NCI-H82 treated with DMSO at 0.1 percent for 48 hours (cell line): ENCODE measurements at regions not wholly inside any gene's neighbourhood (a gene's known extent, or its start where the extent isn't known, plus 50 kb on each side); places are given as distances from the start of the nearest gene placed in this dataset.

ENCODE experiments used
- DNase-seq: peaks from one replicate; lab custom pipeline; 2025; ENCODE audit not compliant: unreplicated experiment; lab: John Stamatoyannopoulos, UW

DNA sequence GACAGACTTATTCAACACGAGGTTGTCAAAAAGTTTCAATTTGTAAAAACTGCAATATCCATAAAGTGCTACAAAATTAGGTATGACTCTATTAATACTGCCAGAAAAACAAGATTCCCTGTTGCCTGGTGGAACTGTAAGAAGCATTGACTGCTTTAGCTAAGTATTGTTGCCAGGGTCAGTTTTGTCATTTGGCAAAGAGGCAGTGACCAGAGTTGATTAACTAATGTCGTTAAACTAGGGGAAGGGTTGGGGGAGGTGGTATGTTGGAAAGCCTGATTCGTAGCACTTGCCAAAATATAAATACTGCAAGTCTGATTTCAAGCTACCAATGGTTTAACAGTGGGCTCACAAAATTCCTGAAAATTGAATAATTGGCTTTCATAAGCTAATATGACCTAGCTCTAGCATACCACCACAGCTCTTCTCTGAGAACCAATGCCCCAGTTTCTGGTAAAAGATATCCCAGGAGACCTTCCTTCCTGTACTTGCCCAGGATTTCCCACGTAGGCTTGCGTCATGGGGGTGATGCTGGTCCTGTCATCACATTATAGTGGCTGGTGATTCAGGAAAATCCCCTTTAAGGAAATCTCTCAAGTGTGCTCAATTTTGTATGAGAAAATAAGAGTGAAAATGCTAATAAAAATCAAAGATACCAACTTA is 266.4 kb upstream of the TBC1D5 start:
- no peak for DNase-seq

DNA sequence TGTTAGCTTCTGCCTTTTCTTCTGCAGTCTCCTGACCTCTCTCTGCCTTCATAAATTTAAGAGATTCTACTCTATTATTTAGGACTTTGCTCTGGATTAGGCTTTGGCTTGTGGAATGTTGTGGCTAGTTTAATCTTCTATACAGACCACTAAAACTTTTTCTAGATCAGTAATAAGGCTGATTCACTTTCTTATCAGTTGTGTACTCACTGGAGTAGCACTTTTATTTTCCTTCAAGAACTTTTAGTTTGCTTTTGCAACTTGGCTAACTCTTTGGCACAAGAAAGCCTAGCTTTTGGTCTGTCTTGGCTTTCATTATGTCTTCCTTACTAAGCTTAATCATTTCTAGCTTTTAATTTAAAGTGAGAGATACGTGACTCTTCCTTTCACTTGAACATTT is 265.5 kb upstream of the TBC1D5 start:
- no peak for DNase-seq

DNA sequence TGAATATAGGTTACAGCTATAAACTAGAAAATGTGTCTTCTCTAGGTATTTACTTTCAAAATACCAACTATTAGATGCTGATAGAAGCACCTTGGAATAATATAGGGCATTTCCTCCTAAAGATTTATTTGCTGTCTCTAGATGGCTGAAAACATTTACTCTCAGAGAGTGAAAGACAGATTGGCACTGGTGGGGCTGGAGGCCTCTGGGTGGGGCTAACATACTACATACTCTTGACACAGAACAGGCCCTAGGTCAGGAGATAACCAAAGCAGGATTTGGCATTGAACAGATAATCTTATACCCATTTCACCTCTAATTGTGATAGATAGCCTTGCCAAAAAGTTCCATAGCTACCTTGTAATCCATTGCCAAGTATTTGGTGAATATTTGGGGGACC is 253.3 kb upstream of the TBC1D5 start:
- no peak for DNase-seq

DNA sequence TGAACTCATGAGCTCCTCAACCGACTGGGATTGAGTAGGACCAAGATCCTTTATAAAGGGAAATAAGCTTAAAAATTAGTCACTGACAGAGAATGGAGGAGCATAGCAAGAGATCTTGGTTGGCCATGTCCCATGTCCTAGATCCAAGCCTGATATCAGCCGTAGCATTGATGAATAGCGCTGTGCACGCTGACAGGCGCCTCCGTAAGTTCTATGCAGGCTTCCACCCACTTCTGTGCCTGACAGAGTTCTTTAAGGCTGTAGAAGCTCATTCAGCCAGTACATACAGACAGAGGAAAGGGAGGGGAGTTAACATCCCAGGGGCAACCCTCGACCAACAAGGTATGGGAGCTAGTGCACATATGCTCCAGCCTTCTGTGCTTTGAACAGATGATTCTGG is 251.7 kb upstream of the TBC1D5 start:
- no peak for DNase-seq

DNA sequence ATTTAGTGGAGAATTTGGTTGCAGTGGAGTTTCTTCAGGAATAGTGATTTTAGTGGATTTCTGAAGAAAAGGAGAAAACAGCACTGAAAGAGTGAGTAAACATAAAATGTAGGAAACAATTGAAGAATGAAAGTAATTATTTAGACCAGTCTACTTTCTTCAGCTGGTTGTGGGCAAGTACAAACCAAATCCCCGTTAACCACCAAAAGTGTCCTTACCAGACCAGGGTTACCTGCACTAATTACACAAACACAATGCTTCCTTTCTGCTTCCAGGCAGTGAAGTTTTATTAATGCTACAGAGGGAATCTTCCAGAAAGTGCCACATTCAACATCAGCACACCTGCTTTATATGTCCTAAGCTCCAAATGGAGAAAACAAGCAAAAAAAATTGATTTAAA is 248.0 kb upstream of the TBC1D5 start:
- DNase-seq = no peak

DNA sequence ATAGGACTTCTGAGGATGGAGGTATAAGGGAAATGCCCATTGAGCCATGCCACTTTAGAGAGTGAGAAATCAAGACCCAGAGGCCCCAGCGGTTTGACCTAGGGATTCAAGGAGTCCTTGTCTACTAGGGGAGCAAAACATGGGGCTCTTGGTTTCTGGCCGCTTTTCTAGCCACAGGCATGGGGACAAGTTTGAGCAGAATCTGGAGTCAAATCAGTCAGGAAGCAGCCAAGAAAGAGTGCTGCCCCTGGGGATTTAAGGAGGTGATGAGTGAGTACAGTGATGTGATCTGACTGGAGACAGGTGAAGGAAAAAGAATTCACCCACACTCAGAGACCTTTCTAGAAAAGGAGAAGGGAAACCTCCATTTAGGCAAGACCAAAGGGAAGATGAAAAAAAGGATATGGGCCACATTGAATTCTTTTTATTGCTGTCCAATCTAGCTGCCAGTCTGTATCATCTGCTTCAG is 244.0 kb upstream of the TBC1D5 start:
- no peak for DNase-seq

DNA sequence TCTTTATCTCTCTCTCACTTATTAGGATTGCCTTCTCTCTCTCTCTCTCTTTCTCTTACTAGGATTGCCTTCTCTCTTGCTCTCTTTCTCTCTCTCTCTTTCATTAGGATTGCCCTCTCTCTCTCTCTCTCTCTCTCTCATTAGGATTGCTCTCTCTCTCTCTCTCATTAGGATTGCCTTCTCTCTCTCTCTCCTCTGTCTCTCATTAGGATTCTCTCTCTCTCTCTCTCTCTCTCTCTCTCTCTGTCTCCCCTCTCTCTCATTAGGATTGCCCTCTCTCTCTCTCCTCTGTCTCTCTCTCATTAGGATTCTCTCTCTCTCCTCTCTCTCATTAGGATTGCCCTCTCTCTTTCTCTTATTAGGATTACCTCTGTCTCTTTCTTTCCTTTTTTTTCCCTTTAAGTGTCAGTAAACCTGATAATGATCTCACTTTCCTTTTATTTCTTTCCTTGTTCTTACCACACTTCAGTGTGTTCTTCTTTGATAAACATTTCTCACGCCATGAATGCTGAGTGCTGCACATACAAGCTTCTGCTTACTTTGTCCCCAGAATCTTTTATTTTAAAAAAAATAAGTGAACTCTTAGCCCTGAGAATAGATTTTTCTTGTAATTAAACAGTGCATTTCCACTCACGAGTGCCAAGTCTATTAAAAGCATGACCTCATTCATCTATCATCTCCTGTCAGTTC is 243.4 kb upstream of the TBC1D5 start:
- no peak for DNase-seq

DNA sequence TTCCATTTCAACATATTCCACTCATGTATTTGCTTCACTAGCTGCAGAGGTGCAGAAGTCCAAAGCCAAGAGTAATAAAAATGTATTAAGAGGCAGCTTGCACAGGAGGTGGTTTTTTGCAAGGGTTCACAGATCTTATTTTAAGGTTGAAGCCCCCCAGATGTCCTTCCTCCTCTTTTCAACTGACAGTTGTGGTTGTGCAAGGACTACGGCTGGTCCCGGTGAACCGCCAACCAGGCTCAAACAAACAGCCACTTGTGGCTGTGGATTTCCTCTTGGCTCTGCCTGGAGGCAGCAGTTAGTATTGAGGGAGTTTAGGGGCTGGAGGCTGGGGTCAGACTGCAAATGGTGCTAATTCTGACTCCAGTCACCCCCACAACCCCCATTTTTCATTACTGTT is 240.7 kb upstream of the TBC1D5 start:
- no peak for DNase-seq

DNA sequence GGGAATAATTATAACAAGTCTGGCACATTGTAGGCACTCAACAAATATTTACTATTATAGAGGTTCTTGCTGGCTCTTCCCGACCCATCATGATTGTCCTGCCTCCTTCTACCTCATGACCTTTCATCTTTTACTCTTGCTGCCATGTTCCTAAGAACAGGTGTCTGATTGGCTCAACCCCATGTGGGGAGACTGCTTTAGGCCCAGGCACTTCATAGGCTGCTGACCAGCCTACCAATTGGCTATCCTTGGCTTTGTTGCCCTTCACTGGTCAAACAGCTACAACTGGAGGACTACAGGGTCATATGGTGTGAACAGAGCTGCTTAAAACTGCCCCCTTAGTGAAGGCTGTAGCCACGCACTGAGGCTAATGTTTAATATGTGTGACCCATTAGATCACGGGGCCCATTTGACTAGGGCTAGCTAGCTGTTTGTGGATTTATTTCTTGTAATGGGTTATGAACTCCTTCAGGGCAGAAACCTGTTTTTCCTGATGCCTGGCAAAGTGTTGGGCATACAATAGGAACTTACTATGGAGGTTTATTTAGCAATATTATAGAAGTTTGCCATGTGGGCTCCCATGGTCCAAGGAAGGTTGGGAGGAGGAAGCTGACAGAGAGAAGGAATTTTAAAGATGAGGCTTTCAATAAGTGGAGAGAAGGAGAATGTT is 239.9 kb upstream of the TBC1D5 start:
- DNase-seq = no peak

DNA sequence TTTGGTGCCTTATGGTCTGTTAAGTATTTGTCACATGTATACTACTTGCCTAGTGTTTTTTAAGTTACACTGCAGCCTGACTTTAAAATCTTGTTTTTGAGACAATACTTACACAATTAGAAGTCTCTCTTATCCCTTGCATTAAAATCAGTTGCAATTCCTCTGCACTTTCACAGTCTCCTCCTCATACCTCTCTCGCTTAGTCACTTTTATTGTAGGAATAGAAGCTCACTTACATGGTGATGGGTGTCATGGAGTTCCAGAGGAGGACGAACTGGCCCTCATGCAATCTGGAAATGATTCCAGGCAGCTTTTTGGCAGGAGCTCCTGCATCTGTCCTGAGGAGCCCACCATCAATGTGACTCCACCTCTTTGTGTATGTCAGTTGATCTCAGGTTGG is 238.4 kb upstream of the TBC1D5 start:
- no peak for DNase-seq

DNA sequence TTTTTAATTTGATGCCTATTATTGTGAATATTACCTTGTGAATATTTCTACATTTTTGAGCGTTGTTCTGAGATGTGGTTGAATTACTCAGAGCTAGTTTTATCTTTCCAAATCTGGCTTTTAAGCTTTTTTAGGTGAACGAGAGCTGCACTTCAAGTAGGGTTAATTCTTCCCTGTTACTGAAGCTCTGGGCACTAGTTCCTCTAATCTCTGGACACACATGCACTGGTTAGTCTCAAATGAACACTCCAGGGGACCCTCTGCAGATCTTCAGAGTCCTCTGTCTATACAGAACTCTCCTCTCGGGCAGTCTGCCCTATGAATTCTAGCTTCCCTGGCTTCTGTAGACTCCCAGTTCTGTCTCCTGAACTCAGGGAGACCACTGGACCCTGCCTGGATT is 237.5 kb upstream of the TBC1D5 start:
- DNase-seq = no peak

DNA sequence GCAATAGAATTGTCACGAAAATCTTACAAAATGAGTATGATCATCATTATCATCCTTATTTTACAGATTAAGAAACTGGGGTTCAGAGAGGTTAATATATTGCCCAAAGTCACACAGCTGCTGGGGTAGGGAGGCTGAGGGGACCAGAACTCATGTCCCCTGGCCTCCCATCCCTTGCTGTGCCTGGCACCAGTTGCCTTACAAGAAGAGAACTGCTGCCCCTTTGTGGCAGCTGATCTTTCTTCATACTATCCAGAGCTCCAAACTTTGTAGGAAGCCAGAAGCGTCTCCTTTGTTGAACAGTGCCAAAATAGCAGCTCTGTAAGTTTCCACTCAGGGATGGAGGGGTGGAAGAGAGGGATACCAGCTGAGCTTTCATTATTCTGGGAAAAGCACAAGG is 236.8 kb upstream of the TBC1D5 start:
- no peak for DNase-seq

DNA sequence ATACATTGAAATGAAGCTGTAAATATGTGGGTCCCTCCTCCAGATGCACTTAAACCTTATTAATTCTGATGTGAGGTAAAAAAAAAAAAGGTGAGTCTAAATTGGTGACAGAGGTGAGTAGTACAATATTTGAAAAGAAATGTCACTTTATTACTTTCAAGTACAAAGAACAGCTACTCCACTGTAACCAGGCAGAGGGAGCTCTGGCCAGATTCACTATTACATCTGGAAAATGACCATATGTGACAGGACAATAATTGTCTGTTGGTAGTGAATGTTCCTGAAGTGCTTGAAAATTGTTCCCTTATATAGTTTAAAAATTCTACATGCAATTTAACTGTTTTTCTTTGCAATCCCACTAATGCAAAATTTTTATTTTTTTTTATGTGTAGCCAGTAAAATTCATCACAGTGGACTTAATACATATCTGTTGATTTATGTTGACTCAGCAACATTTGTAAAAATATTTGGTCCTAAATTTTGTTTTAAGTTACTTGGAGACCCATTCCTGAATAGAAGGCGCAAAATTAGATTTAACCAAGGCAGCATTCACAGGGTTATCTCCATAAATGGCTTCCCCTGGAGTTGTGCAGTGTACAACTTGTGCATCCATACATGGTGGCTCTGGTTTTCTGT is 231.9 kb upstream of the TBC1D5 start:
- DNase-seq = no peak

DNA sequence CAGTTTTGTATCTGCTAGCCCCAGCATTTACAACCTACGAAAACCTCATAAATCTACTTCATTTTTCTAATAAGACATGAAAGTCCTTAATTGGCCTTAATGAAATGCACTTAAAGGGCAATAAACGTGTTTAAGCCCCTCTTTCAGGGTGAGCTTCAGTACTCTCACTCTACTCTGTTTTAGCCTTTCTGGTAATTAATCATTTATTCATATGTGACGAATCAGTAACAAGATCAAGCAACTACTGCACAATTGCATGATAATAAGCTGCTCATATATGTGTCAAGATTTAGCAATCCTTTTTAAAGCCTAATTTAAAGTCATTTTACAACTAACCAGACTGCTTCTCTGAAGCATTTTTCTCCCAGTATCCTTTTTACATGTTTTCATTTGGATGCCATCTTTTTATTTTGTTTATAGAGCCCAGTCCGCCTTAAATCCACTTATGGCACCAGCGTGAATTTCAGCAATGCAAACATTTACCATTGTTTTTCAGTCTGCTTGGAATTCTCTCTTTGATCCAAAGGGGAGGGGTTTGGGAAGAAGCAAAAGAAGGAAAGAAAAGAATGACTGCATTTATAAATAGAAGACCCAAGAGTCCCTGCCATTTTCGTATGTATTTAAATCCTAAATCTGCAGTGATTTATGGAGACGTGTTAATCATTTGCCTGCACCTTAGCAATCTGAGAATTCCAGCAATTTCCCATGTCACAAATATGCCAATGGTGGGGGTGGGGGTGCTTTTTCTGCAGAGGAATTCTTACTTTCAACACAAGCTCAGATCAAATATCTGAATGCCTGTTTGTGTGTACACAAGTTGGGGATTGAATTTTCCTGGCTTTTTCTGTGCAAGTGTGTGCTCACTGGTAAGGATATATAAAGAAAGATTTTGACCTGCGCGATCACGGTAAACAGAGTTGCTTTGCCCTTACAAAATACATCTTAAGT is 230.8 kb upstream of the TBC1D5 start:
- DNase-seq = peak; percentile 32

DNA sequence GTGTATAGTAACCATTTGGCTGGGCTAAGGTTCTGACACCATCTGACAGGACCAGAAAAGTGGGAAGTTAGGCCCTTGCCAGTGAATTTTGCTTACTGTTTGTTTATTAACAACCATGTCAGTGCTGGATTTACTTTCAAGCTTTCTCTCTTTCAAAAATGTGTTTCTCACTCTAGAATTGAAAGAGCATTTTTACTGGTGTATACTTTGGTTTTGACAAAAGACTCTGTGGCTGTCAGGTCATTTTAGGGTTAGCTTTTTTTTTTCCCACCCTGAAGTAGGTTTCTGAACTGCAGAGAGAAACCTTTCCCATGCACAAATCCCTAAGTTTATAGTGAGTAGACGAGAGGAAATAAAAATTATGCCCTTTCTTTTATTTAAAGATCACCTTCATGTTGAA is 230.0 kb upstream of the TBC1D5 start:
- no peak for DNase-seq

DNA sequence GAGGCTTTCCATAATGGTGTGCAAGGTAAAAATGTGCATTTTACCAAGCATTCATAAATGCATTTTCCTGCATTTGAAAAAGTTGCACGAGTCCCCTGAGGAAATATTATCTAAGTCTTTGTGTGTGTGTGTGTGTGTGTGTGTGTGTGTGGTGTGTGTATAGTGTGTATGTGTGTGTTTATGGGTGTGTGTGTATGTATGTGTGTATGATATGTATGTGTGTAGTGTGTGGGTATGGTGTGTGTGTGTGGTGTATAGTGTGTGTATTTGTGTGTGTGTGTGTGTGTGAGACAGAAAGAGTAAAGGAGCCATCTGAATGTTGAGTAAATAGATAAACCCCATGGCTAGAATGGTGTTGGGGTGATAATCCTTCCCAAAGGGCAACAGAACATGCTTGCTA is 229.6 kb upstream of the TBC1D5 start:
- no peak for DNase-seq

DNA sequence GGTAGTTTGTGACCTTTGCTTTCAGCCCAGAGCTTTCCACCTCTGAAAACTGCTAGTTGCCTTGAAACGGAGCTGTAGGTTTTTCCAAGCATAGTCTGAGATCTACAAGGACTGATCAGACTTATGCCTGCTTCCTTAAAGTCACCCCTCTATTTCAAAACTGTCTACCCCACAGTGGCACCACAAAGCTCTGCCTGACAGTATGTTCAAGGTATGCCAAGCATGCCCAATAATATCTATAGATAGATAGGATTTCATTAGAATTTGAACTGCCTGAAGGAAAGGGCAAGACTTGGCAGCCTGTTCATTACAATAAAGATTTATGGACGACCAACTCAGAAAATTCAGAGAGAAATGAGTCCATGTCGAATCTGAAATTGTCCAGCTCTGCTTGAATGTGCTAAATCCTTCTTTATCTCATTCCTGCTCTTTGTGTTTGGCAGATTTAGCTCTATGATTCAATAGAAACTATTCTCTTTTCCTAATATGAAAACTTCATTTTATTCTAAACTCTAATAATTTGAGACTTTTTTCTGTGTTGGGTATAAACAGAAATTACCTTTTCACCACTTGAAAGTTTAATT is 227.6 kb upstream of the TBC1D5 start:
- no peak for DNase-seq

DNA sequence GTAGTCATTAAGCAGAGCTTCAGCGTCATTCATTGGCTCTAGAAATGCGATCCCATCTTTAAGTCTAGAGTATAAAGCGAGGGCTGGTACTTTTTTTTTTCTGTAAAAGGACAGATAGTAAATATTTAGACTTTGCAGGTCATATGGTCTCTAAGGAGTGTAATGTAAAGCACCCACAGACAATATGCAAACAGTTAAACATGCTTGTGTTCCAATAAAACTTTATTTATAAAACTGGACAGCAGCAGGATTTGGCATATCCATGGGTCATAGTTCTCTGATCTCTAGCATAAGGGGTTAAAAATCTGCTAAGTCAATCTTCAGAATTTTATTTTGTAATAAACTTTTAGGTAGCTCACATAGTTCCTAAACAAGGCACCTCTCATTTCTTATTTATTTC is 226.8 kb upstream of the TBC1D5 start:
- no peak for DNase-seq

DNA sequence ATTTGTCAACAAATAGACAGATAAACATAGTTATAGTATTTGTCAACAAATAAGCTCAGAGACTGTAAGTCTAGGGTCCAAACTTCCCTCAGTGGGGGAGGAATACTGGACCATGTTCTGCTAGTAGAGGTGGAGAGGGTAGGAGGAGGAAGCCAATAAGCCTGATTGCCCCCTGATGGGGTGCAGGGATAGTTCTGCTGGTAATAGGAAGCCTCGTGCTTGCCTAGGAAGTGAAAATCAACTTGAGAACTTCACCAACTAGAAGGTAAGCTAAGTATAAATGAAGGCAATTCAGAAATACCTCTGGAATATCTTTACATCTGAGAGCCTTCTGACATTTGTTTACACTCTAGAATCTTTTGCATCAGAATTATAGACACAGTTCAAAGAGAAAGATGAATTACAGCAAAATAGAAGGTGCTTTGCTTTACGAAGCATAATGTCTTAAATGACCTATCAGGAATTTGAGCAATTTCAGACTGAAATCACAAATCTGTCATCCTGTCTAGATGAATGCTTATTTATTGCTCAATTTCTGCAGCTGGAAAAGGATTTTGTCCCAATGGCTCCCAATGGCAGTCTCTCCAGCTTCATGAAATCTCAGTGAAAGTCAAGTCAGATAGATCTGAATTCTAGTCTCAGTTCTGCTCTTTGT is 225.6 kb upstream of the TBC1D5 start:
- no peak for DNase-seq

DNA sequence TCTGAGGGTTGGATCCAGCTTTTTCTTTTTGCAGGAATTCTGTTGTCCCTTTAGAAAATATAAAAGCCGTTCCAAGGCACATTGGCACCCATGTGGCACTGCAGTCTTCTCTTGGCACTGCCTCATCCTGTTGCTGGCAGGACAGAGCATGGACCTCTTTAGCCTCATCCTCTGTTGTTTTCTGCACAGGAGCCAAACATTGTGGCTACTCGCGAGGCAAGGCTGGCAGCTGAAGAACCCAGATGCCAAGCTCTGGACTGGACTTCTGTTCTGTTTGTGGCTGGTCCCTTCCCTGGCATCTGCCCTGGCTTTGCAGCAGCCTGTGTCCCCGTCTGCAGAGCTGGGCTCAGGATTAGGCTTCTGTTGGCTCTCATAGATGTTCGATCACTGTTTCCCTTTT is 224.7 kb upstream of the TBC1D5 start:
- no peak for DNase-seq
